Right hindlimb (tissue), 1 donor: ENCODE measurements at regions not wholly inside any gene's neighbourhood (a gene's known extent, or its start where the extent isn't known, plus 50 kb on each side); places are given as distances from the start of the nearest gene placed in this dataset.

Source experiments
- DNase-seq: peaks from one replicate; pipeline ENCODE4 v3.0.0-alpha.2; 2018

DNA sequence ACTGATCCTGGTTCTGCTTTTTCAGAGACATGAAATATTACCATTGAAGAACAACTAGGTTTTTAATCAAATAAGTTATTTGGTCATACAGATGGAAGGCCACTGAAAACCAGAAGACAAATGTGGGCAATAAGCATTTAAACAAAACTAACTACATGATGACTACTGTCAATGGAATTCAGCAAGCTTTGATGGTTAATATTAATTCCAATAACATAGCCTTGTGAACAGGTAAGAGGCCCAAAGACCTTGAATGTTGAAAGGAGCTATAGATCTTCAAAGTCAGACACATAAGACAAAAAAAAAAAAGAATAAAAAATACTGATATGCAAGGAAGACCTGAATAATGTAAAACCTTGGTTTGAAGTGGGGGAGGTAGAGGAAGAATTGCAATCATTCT is 1955.6 kb upstream of the CELF4 start:
- no peak for DNase-seq

GRCh38 chr18:39519741-39520140 is 1954.1 kb upstream of the CELF4 start:
- DNase-seq, result no peak

- DNase-seq, result no peak
These were observed 1949.7 kb upstream of the CELF4 start for GRCh38 chr18:39515299-39515698.

GRCh38 chr18:39513186-39513585 is 1947.6 kb upstream of the CELF4 start:
- DNase-seq, result no peak

GRCh38 chr18:39506581-39507330 is 1941.2 kb upstream of the CELF4 start:
- DNase-seq, result no peak

DNA sequence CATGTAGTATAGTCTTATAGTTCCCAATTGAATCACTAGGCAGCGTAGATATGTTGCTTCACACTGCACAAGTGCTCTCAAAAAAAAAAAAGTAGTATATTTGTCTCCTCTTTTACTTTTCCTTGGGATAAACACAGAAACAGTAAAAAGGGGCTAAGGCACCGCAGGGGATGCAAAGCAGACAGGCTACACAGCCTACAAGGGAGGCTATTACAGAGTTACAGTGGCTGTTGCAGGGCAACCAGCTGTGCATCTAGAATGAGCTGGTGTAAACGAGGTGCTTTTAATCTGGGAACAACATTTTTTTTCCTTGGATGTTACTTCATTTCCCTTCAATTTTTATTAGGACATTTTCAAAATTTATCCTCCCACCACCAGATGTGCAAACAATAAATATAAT is 1934.7 kb upstream of the CELF4 start:
- DNase-seq, result no peak

DNA sequence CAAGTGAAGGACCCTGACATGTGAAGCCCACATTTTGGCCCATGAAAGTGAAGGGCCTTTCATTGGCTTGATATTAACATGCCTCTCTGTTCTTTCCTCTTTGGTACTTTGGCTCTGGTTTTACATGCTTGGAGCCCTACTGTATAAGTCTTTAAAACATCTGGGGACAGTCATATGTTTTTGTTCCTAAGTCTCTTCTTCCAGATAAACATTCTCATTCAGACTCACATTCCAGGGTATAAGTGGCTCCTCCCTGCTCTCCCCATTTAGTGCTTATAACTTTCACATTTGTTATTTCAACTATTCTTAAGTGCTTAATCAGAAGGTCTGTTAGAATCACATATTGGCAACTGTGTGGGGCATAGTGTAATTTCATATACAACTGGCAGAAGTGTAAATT is 1932.2 kb upstream of the CELF4 start:
- DNase-seq, result no peak

DNA sequence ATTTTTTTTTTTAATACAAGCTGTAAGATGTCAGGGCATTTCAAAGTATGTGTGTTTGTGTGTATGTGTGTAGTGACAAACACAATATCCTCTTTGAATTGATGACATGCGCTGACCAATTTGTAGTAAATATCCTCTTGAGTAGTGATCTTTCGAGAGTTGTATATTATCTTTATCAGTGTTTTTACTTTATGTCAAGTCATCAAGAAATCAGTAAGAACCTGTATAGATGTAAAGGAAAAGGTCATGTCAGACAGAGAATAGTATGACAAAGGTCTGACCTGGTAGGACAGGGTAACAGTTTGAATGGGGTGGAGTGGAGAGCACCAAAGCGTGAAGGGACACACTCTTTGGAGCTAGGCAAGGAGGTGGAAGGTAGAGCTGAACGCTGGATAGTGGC is 1931.4 kb upstream of the CELF4 start:
- DNase-seq, result no peak

DNA sequence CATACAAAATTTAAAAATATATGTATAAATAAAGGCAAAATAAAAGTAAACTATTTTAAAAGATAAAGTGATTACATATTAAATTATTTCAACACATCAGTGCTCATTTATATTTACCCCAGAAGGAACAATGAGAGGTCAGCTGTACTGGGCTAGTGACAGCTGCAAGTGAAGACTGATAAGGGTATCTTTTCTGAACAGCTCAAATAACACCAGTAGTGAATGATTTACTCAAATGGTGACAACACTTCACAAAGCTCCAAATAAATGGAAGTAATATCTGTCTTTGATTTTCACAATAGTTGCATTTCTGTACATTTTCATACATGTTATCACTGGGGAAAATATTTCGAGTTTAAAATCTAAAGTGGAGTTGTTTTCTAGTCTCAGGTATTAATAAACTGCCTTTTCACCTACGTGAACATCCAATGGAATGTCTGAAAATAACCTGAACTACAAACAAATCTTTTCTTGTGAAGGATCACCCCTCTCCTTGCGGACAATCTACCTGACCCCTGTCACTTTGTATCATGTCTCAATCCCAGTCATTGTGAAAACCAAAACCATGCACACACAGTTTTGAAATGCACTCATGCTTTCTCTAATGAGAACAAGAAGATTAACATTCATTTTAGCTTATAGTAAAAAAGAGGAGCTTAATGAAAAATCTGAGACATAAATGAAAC is 1928.8 kb upstream of the CELF4 start:
- DNase-seq, result no peak

DNA sequence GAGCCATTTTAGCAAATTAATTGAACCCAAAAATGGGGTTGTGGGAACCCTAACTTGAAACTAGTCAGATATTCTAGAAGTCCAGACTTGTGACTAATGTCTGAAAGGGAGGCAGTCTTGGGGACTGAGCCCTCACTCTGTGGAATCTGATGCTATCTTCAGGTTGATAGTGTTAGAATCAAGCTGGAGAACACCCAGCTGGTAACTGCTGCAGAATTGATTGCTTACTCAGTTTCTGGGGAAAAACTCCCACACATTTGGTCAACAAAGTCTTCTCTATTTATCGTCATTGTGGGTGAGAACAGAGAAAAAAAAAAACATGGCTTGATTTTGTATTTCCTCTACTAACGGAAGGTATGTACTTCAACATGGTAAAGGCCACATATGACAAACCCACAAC is 1925.8 kb upstream of the CELF4 start:
- no peak for DNase-seq

DNA sequence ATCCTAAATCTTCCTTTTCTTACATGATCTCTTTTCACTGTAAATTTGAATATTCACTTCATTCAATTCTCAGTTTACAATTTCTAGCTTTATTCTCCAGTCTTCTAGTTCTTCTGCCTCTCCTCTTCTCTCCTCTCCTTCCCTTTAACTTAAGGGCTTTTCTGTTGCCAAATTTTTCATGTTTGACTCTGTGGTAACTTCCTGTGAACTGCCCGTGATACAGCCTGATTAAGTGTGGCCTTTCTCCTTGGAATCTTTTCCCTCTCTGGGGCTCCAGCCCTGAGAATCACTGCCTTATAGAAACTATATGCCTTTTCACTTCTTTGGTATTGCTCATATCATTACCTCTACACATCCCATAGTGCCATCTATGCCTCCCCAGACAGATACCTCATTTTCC is 1923.8 kb upstream of the CELF4 start:
- DNase-seq, result no peak

DNA sequence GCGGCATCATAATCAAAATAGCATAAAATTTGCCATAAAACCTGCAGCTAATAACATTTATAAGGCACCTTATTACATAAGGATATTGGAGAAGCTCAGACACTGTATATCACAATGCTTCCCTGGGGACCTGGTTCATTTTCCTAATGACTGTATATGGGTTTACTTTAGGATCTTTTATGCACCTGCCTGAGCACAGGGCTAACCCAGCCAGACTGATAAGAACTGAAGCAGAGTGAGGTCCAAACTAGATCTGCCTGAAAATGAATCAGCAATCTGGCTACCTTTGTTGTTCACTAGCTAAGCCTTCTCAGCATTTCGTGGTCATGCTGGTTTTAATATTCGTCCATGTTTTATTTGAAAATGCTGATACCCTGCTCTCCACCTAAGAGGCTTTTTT is 1922.3 kb upstream of the CELF4 start:
- no peak for DNase-seq

GRCh38 chr18:39486268-39486667 is 1920.7 kb upstream of the CELF4 start:
- no peak for DNase-seq

- no peak for DNase-seq
These were observed 1920.1 kb upstream of the CELF4 start for GRCh38 chr18:39485696-39486095.

DNA sequence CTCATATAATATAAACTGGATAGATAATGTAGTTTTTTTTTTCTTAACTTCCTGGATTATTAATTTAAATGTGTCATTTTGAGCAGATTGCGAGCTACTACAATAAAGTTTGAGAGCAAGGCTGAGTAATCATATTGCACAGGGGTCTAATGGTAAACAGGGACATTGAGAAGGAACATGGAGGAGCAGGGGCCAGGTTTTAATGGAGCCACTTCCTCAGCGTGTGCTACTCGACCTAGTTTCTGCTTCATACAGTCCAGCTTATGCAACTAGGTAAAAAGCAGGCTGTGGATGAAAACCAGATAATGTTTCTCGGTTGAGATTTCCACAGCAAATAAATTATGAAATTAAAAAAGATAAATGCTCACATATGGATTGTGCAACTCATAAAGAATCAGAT is 1915.7 kb upstream of the CELF4 start:
- no peak for DNase-seq

DNA sequence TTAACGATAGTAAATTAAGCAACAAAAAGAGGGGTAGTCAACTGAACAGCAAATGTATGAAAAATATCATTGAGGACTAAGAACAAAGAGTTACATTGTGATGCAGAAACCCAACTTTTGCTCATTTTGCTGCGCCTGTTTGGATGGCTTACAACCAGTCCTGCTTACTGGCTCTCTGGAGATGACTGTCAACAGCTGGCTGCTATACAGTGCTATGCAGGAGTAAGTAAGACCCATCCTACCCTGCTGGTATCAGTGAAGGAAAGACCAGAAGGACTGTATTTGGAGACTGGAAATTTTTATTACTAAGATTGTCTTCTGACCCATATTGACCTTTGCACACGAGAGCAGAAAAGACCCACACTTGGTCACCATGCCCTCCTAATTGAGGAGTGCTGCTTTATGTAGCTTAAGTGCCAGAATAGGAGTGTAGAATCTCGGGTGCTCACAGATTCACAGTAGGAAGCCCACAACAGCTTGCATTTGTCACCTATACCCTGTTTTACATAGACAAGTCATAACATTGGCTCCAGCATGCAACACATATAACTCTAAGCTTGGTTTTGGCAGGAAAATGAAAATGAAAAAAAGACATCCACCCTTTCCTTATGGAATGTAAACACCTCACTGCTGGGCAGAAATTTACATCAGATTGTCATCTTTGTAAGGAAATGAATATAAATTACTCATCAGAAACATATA is 1915.0 kb upstream of the CELF4 start:
- no peak for DNase-seq

- no peak for DNase-seq
These were observed 1898.4 kb upstream of the CELF4 start for GRCh38 chr18:39464006-39464405.

DNA sequence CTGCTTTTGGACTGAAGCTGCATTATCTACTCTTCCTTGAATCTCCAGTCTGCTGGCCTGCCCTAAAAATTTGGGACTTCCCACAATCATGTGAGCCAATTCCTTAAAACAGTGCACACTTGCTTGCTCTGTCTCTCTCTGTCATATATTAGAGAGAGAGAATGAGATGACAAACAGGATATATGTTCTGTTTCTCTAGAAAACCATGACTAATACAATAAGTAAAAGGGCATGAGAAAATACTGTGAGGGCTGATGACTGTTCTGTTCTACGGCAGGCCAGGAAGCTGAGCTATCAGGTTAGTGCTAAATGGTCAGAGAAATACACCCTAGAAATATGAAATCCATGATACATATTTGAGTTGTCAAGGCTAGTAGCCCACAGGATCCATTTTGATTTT is 1896.8 kb upstream of the CELF4 start:
- no peak for DNase-seq

GRCh38 chr18:39460136-39460535 is 1894.5 kb upstream of the CELF4 start:
- no peak for DNase-seq

DNA sequence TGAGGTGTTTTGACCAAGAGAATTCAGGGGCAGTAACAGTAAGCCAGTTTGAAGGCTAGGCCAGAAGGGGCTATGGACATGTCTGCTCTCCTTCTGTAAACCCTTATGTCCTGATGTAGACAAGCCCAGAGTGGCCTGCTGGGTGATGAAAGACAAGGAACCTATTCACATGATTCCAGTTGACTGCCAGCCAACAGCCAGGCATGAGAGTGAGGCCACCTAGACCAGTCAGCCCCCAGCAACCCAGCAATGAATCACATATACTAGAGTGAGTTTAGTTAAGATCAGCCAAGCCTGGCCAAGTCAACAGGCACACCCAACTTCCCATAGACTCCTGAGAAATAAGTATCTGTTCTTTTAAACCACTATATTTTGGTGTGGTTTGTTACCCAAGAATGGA is 1889.7 kb upstream of the CELF4 start:
- peak; percentile 21 for DNase-seq

GRCh38 chr18:39454866-39455265 is 1889.3 kb upstream of the CELF4 start:
- DNase-seq, result no peak

DNA sequence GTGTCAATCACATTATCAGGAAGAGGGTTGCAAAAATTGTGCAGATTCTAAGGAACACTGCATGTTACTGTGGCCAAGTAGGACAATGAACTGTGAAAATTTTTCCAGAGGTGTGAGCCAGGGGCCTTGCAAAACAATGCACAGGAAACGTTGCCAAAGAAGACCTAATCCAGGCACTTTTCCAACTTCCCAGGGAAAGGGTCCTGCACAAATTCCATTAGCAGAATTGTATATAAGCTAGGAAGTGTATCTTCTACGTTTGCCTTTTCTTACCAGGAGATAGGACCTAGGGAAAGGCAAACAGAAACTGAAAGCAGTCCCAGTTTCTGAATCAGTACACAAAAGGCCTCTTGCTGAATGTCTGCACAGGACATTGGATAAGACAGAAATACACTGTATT is 1888.3 kb upstream of the CELF4 start:
- DNase-seq, result peak; percentile 85

- DNase-seq, result no peak
These were observed 1887.8 kb upstream of the CELF4 start for GRCh38 chr18:39453356-39453755.

GRCh38 chr18:39450958-39451357 is 1885.4 kb upstream of the CELF4 start:
- DNase-seq, result no peak
